Choroid plexus epithelial cell (primary cell): ENCODE measurements at regions not wholly inside any gene's neighbourhood (a gene's known extent, or its start where the extent isn't known, plus 50 kb on each side); places are given as distances from the start of the nearest gene placed in this dataset.

Experiments
- DNase-seq: peaks from one replicate; pipeline ENCODE4 v3.0.0-alpha.2; 2010; ENCODE audit warnings: low read depth
- H3K4me3 ChIP-seq: 2 replicates; pipeline ENCODE4 v1.5.1; 2011; ENCODE audit warnings: low read depth, mild to moderate bottlenecking, control low read depth, low read length, moderate library complexity
- TF ChIP-seq, protein P1 (sequence below): conservative IDR thresholded peaks from 2 replicates; pipeline ENCODE4 v1.5.1; 2011; ENCODE audit warnings: low read depth, mild to moderate bottlenecking, control low read depth, inconsistent platforms, low read length, moderate library complexity

DNA sequence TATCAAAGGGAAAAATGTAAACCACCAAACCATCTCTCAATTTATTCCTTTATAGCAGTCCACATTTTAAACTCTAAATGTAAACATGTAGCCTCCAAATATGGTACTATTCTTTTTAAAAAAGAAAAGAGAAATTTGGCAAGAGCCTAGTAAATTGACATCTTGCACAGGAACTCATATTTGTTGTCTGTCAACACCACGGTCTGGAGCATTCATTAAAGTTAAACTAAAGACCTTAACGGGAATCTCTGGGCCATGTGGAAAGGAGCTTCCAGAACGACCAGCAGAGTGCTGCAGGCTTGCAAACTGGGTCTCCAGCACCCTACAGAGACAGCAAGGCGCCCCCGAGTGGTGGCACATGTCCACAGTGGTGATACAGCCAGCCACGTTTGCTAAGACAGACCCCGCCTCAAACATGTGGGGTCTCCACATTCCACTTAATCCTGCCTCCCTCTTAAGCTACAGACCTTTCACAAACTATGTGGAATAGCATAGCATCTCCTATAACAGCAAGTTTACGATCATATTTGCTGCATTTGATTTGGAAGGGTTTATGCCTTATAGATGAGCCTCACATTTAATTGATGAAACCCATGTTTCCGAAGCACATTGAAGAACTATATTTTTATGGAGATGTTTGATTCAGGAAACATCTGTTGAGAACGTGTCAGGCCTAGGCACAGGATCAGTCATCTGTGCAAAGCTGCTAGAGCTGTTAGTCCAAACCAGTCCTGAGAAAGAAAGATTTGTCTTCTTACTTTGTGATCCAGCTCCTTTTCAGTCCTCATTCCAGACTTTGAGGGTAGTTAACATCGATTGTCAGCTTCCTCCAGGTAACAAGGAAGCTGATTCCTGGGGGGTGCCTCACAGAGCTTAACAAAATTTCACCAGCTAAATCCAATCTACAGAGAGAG lies 96.4 kb upstream of the BACE2 start:
- TF ChIP-seq, protein P1, sequence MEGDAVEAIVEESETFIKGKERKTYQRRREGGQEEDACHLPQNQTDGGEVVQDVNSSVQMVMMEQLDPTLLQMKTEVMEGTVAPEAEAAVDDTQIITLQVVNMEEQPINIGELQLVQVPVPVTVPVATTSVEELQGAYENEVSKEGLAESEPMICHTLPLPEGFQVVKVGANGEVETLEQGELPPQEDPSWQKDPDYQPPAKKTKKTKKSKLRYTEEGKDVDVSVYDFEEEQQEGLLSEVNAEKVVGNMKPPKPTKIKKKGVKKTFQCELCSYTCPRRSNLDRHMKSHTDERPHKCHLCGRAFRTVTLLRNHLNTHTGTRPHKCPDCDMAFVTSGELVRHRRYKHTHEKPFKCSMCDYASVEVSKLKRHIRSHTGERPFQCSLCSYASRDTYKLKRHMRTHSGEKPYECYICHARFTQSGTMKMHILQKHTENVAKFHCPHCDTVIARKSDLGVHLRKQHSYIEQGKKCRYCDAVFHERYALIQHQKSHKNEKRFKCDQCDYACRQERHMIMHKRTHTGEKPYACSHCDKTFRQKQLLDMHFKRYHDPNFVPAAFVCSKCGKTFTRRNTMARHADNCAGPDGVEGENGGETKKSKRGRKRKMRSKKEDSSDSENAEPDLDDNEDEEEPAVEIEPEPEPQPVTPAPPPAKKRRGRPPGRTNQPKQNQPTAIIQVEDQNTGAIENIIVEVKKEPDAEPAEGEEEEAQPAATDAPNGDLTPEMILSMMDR = no peak
- no peak for DNase-seq

DNA sequence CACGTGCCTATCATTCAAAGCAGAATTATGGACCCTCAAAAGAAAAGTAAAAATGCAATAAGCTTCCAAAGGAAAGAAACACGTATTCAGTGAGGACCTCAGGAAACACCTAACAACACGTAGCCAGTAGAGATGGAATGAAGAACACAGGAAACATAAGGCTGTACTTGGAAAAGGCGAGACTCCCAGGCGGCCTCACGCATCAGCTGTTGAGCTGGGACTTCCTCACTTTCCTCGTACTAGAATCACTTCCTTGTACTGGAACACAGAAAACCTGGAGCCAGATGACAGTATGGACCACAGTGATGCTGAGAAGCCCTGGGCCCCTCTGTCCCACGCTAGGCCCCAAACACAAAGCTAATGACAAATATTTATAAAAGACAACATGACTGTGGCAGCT lies 94.4 kb upstream of the BACE2 start:
- no peak overlapping the region for H3K4me3 ChIP-seq
- TF ChIP-seq, protein P1 = no peak
- no peak for DNase-seq

More for the DNA sequence above, 96.4 kb upstream of the BACE2 start:
- H3K4me3 ChIP-seq = no peak overlapping the region

DNA sequence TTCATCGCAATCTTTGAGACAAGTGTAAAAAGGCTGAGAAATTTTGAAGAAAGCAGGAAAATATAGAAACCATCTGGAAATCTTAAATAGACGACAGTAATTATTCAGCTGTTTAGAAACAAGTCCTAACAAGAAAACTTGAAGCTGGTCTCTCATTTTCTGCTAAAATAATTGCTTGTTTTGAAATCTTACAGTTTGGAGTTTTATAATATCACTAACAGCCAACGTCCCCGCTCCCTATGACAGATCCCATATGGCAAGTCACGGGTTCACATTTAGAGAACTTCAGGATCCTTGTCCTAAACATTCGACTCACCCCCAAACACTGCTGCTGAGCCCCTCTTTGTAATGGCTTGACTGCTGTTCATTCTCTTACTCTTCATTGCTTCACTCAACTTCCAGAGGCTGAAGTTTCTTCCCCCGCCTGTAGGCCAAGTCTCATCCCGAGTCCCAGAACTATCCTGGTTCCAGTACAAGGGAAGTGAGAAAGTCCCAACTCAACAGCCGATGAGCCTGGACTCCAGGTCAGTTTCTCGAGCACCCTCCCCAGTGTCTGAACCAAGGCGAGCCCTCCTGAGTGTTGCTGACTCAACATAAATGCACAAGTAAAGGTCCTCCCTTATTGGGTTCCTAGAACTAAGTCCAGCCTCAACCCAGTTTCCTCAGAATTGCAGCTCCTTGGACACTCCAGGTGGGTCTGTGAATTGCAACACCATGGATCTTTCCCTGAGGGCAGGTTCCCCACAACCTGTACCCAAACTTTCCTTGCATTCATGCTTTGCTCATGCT lies 93.4 kb upstream of the BACE2 start:
- TF ChIP-seq, protein P1 = no peak

DNA sequence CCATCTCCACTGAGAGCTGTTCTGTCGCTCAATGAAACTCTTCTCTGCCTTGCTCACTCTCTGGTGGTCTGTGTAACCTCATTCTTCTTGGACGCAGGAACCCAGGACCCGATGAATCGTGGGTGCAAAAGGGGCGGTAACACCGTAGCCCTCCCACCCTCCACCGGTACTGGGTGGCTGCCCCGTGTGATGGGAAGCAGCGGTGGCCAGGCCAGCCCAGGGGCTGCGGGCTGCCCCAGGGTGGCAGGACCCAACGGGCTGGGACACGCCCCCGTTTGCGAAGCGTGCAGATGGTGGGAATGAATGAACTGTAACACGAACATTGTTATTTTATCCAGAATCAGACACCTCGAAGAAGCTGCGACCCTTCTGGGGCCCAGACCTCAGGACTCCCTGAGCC lies 92.3 kb upstream of the BACE2 start:
- TF ChIP-seq, protein P1 = no peak
- no peak for DNase-seq

More for the DNA sequence above, 93.4 kb upstream of the BACE2 start:
- DNase-seq = no peak
- H3K4me3 ChIP-seq = no peak overlapping the region

DNA sequence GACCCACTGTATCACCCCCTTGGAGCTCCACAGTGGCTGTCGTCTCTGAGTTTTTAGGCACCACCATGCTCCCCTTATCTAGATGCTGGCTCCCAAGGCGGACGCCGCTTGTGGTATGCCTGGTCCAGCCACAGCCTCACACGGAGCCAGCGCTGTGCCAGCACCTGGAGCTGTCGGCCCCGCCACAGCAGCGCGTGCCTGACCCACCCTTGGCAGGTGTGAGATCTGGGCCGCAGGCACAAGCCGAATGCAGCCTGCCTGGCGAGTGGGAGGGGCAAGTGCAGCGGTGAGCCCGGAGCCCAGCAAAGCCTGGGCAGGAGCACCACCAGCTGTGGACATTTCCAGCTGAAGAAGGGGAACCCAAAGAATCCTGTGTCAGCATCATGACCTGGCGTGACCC lies 91.9 kb upstream of the BACE2 start:
- H3K4me3 ChIP-seq = no peak overlapping the region
- TF ChIP-seq, protein P1 = no peak
- DNase-seq = no peak

More for the DNA sequence above, 92.3 kb upstream of the BACE2 start:
- H3K4me3 ChIP-seq = no peak overlapping the region

DNA sequence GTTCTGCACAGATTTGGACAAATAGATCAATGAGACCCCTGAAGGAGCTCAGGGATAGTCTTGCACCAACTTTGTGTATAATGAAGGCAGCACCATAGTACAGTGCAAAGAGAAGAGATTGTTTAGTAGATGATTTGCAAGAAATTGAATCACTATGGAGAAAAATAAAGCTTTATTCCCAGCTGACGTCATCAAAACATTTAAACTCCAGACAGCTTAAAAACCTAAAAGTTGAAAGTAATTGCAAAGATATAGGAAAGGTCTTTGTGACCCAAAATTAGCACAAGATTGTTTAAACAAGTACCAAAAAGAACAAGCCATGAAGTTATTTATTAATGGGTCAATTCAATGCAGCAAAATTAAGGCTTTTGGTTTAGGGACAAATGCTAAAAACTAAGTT lies 88.8 kb upstream of the BACE2 start:
- TF ChIP-seq, protein P1 = no peak
- DNase-seq = no peak
- no peak overlapping the region for H3K4me3 ChIP-seq
